ENCODE measurements at regions not wholly inside any gene's neighbourhood (a gene's known extent, or its start where the extent isn't known, plus 50 kb on each side); places are given as distances from the start of the nearest gene placed in this dataset.
"Not testable (repeated sequence)": the region's sequence is repeated elsewhere in the genome, so short reads cannot be mapped to it uniquely, and the experiment has no call there.

- no peak for DNase-seq (ENCODE audit: low spot score in 2 of 2)
- Histone ChIP-seq H3K27me3 (ENCODE audit: low read depth) (no peaks in the 10 kb centered on the region), H3K36me3 (replicated peaks) (no peaks in the 10 kb centered on the region), H3K4me1 (no peaks in the 10 kb centered on the region), H3K9me3 (no peaks in the 10 kb centered on the region), H3K4me3 (no peak overlapping the region)
- in situ Hi-C loops (cut with MboI; ENCODE audit: low sequenced_read_pairs), result no loop called here
Observed at GRCh38 chr6:122154912-122155575, 244.4 kb upstream of the HSF2 start.

- H3K4me1 ChIP-seq, result no peaks in the 10 kb centered on the region
- H3K36me3 ChIP-seq (replicated peaks), result no peaks in the 10 kb centered on the region
- in situ Hi-C loops (cut with MboI; ENCODE audit: low sequenced_read_pairs), result no loop called here
- no peaks in the 10 kb centered on the region for H3K27me3 ChIP-seq (ENCODE audit: low read depth)
- H3K9me3 ChIP-seq, result no peaks in the 10 kb centered on the region
- no peak for DNase-seq (ENCODE audit: low spot score in 2 of 2)
- H3K4me3 ChIP-seq, result no peak overlapping the region
Observed at GRCh38 chr6:122161136-122161535, 238.3 kb upstream of the HSF2 start.

- Histone ChIP-seq H3K4me1 (no peaks in the 10 kb centered on the region), H3K4me3 (no peak overlapping the region), H3K27me3 (ENCODE audit: low read depth) (no peaks in the 10 kb centered on the region), H3K9me3 (no peaks in the 10 kb centered on the region), H3K36me3 (replicated peaks) (no peaks in the 10 kb centered on the region)
- DNase-seq (ENCODE audit: low spot score in 2 of 2), result no peak
- in situ Hi-C loops (cut with MboI; ENCODE audit: low sequenced_read_pairs), result no loop called here
Observed at GRCh38 chr6:122165014-122165413, 234.4 kb upstream of the HSF2 start.

DNA sequence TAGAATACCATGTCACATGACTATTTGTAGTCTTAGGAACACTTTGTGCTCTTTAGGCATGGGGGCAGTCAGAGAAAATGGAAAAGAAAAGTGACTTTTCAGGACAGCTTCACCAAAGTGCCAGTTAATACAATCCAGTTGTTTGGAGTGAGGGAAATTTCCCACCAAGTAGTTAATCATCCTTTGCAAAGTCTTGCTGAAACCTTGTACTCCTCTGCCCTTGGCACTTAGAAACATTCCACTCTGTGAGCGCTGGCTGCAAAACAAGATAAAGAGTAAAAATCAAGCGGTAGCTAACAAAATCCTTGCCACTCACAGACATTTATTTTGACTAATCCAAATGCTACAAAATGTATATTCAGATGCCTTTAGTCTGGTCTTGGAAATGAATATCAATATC is 229.2 kb upstream of the HSF2 start:
- Histone ChIP-seq H3K4me3 (no peak overlapping the region), H3K36me3 (replicated peaks) (no peaks in the 10 kb centered on the region), H3K27me3 (ENCODE audit: low read depth) (no peaks in the 10 kb centered on the region), H3K4me1 (no peaks in the 10 kb centered on the region), H3K9me3 (no peaks in the 10 kb centered on the region)
- in situ Hi-C loops (cut with MboI; ENCODE audit: low sequenced_read_pairs), result no loop called here
- no peak for DNase-seq (ENCODE audit: low spot score in 2 of 2)

DNA sequence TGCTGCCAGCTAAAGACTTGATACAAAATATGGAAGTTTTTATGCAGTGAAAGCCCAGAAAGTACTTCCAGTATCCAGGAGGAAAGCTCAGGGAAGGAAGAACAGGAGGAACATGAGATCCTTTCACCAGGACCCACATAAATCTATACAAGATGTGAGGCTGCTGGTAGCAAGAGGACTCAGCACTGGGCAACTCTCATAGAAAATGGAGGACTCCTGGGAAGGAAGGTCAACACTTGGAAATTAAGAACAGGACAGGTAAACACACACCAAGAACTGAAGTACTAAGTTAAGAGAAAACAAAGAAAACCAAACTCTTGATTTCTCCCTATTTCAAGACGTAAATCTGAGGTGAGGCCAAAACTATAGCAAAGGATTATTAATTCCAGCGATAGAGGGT is 220.5 kb upstream of the HSF2 start:
- Histone ChIP-seq H3K4me1 (no peaks in the 10 kb centered on the region), H3K27me3 (ENCODE audit: low read depth) (no peaks in the 10 kb centered on the region; the same call in 1 of the 2 replicates), H3K9me3 (no peaks in the 10 kb centered on the region), H3K4me3 (no peak overlapping the region), H3K36me3 (replicated peaks) (no peaks in the 10 kb centered on the region)
- DNase-seq (ENCODE audit: low spot score in 2 of 2), result no peak
- in situ Hi-C loops (cut with MboI; ENCODE audit: low sequenced_read_pairs), result no loop called here

GRCh38 chr6:122180132-122180531 is 219.3 kb upstream of the HSF2 start:
- H3K4me1 ChIP-seq, result no peaks in the 10 kb centered on the region
- H3K36me3 ChIP-seq (replicated peaks), result no peaks in the 10 kb centered on the region
- H3K9me3 ChIP-seq, result no peaks in the 10 kb centered on the region
- no peaks in the 10 kb centered on the region; the same call in 1 of the 2 replicates for H3K27me3 ChIP-seq (ENCODE audit: low read depth)
- no peak for DNase-seq (ENCODE audit: low spot score in 2 of 2)
- in situ Hi-C loops (cut with MboI; ENCODE audit: low sequenced_read_pairs), result no loop called here
- H3K4me3 ChIP-seq, result no peak overlapping the region

- in situ Hi-C loops (cut with MboI; ENCODE audit: low sequenced_read_pairs), result no loop called here
- DNase-seq (ENCODE audit: low spot score in 2 of 2), result no peak
Observed at GRCh38 chr6:122182061-122182460, 217.4 kb upstream of the HSF2 start.

GRCh38 chr6:122184401-122184827 is 215.0 kb upstream of the HSF2 start:
- in situ Hi-C loops (cut with MboI; ENCODE audit: low sequenced_read_pairs), result no loop called here
- H3K36me3 ChIP-seq (replicated peaks), result no peaks in the 10 kb centered on the region
- no peaks in the 10 kb centered on the region for H3K4me1 ChIP-seq
- peak in 1 of 2 experiments; percentile 4 for DNase-seq (ENCODE audit: low spot score in 2 of 2)
- no peaks in the 10 kb centered on the region; the same call in 1 of the 2 replicates for H3K27me3 ChIP-seq (ENCODE audit: low read depth)
- H3K4me3 ChIP-seq, result no peak overlapping the region
- no peaks in the 10 kb centered on the region for H3K9me3 ChIP-seq

More at GRCh38 chr6:122182061-122182460, 217.4 kb upstream of the HSF2 start:
- Histone ChIP-seq H3K27me3 (ENCODE audit: low read depth) (no peaks in the 10 kb centered on the region; the same call in 1 of the 2 replicates), H3K9me3 (no peaks in the 10 kb centered on the region), H3K36me3 (replicated peaks) (no peaks in the 10 kb centered on the region), H3K4me1 (no peaks in the 10 kb centered on the region), H3K4me3 (no peak overlapping the region)

GRCh38 chr6:122185458-122185857 is 214.0 kb upstream of the HSF2 start:
- DNase-seq (ENCODE audit: low spot score in 2 of 2); H3K36me3 ChIP-seq (replicated peaks); H3K27me3 ChIP-seq (ENCODE audit: low read depth); H3K9me3 ChIP-seq; H3K4me1 ChIP-seq; in situ Hi-C loops (cut with MboI; ENCODE audit: low sequenced_read_pairs); H3K4me3 ChIP-seq: not testable (repeated sequence)

DNA sequence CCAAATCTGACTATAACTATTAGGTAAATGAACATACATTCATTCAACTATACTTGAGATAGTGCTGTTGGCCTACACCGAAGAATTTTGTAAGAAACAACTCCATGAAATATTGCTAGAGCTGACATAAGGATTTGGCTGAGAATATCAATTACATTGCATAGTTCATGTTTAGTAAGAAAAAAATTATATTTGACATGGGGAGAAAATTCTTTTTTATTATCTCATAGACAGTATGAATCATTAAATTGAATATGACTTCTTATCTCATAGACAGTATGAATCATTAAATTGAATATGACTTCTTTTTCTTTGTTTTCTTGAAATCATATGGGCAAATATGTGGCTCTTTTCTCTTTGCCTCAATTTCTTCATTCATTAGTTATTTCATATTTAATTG is 212.3 kb upstream of the HSF2 start:
- H3K4me1 ChIP-seq, result no peaks in the 10 kb centered on the region
- no peaks in the 10 kb centered on the region for H3K36me3 ChIP-seq (replicated peaks)
- H3K27me3 ChIP-seq (ENCODE audit: low read depth), result no peaks in the 10 kb centered on the region
- in situ Hi-C loops (cut with MboI; ENCODE audit: low sequenced_read_pairs), result no loop called here
- H3K4me3 ChIP-seq, result no peak overlapping the region
- no peak for DNase-seq (ENCODE audit: low spot score in 2 of 2)
- H3K9me3 ChIP-seq, result no peaks in the 10 kb centered on the region

DNA sequence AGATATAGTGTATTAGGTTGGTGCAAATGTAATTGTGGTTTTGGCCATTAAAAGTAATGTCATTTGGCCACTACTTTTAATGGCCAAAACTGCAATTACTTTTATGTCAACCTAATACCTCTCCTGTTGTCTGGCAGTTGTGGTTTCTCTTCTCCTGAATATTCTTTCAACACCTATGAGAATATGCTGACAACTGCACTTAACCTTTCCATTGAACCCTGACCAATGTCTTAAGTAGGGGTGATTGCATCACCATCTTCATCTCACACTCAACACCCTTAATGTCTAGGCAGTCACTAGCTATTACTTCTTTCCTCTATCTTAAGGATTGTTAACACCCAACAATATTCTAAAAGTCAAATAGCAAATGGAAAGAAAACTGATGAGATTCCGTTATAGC is 200.5 kb upstream of the HSF2 start:
- Histone ChIP-seq H3K4me1 (no peaks in the 10 kb centered on the region), H3K27me3 (ENCODE audit: low read depth) (no peaks in the 10 kb centered on the region), H3K9me3 (no peaks in the 10 kb centered on the region), H3K36me3 (replicated peaks) (no peaks in the 10 kb centered on the region), H3K4me3 (no peak overlapping the region)
- DNase-seq (ENCODE audit: low spot score in 2 of 2), result no peak
- in situ Hi-C loops (cut with MboI; ENCODE audit: low sequenced_read_pairs), result no loop called here

DNA sequence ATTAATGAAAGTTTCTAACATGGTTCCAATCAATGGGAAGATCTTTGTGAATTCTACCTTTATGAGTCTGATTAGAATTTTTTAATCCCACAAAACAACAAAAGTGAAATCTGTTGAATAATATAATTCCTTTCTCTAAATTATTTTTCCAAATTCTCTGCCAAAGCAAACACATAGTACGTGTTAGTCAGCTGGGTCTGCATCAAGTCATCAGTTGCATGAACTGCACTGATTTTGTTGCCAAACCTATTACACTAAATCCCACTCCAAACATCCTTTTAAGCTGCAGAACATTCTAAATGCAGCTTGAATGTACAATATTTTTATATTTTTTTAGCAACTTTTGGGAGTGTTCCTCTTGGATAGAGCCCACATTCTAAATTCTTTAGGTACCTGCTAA is 199.0 kb upstream of the HSF2 start:
- Histone ChIP-seq H3K27me3 (ENCODE audit: low read depth) (no peaks in the 10 kb centered on the region), H3K9me3 (no peaks in the 10 kb centered on the region), H3K4me1 (no peaks in the 10 kb centered on the region), H3K36me3 (replicated peaks) (no peaks in the 10 kb centered on the region), H3K4me3 (no peak overlapping the region)
- DNase-seq (ENCODE audit: low spot score in 2 of 2), result no peak
- in situ Hi-C loops (cut with MboI; ENCODE audit: low sequenced_read_pairs), result no loop called here

GRCh38 chr6:122202576-122203137 is 196.8 kb upstream of the HSF2 start:
- no peaks in the 10 kb centered on the region for H3K9me3 ChIP-seq
- no peaks in the 10 kb centered on the region for H3K36me3 ChIP-seq (replicated peaks)
- no peaks in the 10 kb centered on the region for H3K27me3 ChIP-seq (ENCODE audit: low read depth)
- no peak for DNase-seq (ENCODE audit: low spot score in 2 of 2)
- in situ Hi-C loops (cut with MboI; ENCODE audit: low sequenced_read_pairs), result no loop called here
- H3K4me3 ChIP-seq, result no peak overlapping the region
- no peaks in the 10 kb centered on the region for H3K4me1 ChIP-seq

GRCh38 chr6:122207061-122207460 is 192.4 kb upstream of the HSF2 start:
- DNase-seq (ENCODE audit: low spot score in 2 of 2), result no peak
- Histone ChIP-seq H3K27me3 (ENCODE audit: low read depth) (no peaks in the 10 kb centered on the region), H3K36me3 (replicated peaks) (no peaks in the 10 kb centered on the region), H3K4me1 (no peaks in the 10 kb centered on the region), H3K9me3 (no peaks in the 10 kb centered on the region), H3K4me3 (no peak overlapping the region)
- in situ Hi-C loops (cut with MboI; ENCODE audit: low sequenced_read_pairs), result no loop called here

DNA sequence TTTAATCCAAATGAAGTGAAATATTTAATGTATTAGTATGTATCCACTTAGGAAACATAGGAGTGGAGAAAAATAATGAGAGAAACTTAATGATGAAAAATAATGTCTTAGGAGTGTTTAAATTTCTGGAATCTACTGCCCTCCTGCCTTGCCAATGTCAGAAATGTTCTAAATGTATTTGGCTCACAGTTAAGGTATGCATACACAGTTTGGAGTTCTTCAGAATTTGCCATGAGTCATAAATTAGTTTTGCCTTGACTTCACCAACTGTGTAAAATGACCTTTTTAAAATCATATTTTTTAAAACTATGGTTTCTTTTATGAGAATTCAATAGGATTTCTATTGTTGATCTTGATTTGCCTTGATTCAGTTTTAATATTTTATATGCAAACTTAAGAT is 191.7 kb upstream of the HSF2 start:
- DNase-seq (ENCODE audit: low spot score in 2 of 2), result no peak
- H3K36me3 ChIP-seq (replicated peaks), result no peaks in the 10 kb centered on the region
- in situ Hi-C loops (cut with MboI; ENCODE audit: low sequenced_read_pairs), result no loop called here
- H3K27me3 ChIP-seq (ENCODE audit: low read depth), result no peaks in the 10 kb centered on the region
- H3K4me1 ChIP-seq, result no peaks in the 10 kb centered on the region
- H3K9me3 ChIP-seq, result no peaks in the 10 kb centered on the region
- H3K4me3 ChIP-seq, result no peak overlapping the region

Data from HAP-1 (cell line).